ENCODE measurements at regions not wholly inside any gene's neighbourhood (a gene's known extent, or its start where the extent isn't known, plus 50 kb on each side); places are given as distances from the start of the nearest gene placed in this dataset.

- DNase-seq: no peak
Observed at GRCh38 chr9:551986-552929, 289.2 kb upstream of the DMRT1 start.

- no peak for DNase-seq
Observed at GRCh38 chr9:555493-555892, 286.0 kb upstream of the DMRT1 start.

- DNase-seq: no peak
Observed at GRCh38 chr9:556199-556598, 285.3 kb upstream of the DMRT1 start.

GRCh38 chr9:556675-557074, 284.8 kb upstream of the DMRT1 start:
- no peak for DNase-seq

- DNase-seq: no peak
Observed at GRCh38 chr9:557601-558201, 283.8 kb upstream of the DMRT1 start.

- peak; percentile 41 for DNase-seq
Observed at GRCh38 chr9:561427-561826, 280.1 kb upstream of the DMRT1 start.

GRCh38 chr9:563200-563599, 278.3 kb upstream of the DMRT1 start:
- DNase-seq: no peak

GRCh38 chr9:565528-565927, 276.0 kb upstream of the DMRT1 start:
- no peak for DNase-seq

GRCh38 chr9:567128-567746, 274.3 kb upstream of the DMRT1 start:
- DNase-seq: no peak

- no peak for DNase-seq
Observed at GRCh38 chr9:567747-568305, 273.7 kb upstream of the DMRT1 start.

- DNase-seq: no peak
Observed at GRCh38 chr9:569296-569695, 272.2 kb upstream of the DMRT1 start.

GRCh38 chr9:570187-570586, 271.3 kb upstream of the DMRT1 start:
- DNase-seq: no peak

- no peak for DNase-seq
Observed at GRCh38 chr9:571066-571465, 270.4 kb upstream of the DMRT1 start.

- no peak for DNase-seq
Observed at GRCh38 chr9:571741-572140, 269.8 kb upstream of the DMRT1 start.

- no peak for DNase-seq
Observed at GRCh38 chr9:573691-574410, 267.6 kb upstream of the DMRT1 start.

- no peak for DNase-seq
Observed at GRCh38 chr9:575139-575538, 266.4 kb upstream of the DMRT1 start.

- DNase-seq: no peak
Observed at GRCh38 chr9:580652-581342, 260.7 kb upstream of the DMRT1 start.

- no peak for DNase-seq
Observed at GRCh38 chr9:581673-582497, 259.6 kb upstream of the DMRT1 start.

GRCh38 chr9:582775-583174, 258.7 kb upstream of the DMRT1 start:
- no peak for DNase-seq

GRCh38 chr9:587527-587926, 254.0 kb upstream of the DMRT1 start:
- no peak for DNase-seq

- no peak for DNase-seq
Observed at GRCh38 chr9:588981-589380, 252.5 kb upstream of the DMRT1 start.

All from fibroblast of skin of scalp (primary cell).